Neural progenitor cell (in vitro differentiated cells): ENCODE measurements at regions not wholly inside any gene's neighbourhood (a gene's known extent, or its start where the extent isn't known, plus 50 kb on each side); places are given as distances from the start of the nearest gene placed in this dataset.

ENCODE experiments used
- DNase-seq: peaks from one replicate; pipeline ENCODE4 v3.0.0-alpha.2; 2016; ENCODE audit warnings: low spot score
- H2AFZ ChIP-seq: fragments of 200-600 bp; sonication (generic); replicated peaks from 2 replicates; pipeline ENCODE4 v1.6.1; 2016; ENCODE audit warnings: antibody characterized with exemption
- H3F3A ChIP-seq: fragments of 200-600 bp; sonication (generic); 2 replicates; pipeline ENCODE4 v1.6.1; 2016; ENCODE audit warnings: antibody characterized with exemption, low read depth
- H3K27ac ChIP-seq: fragments of 200-600 bp; sonication (generic); 2 replicates; pipeline ENCODE4 v1.5.1; 2016; ENCODE audit warnings: mild to moderate bottlenecking
- H3K27me3 ChIP-seq: fragments of 200-600 bp; sonication (generic); 2 replicates; pipeline ENCODE4 v1.6.1; 2016; ENCODE audit warnings: mild to moderate bottlenecking, moderate library complexity
- H3K36me3 ChIP-seq: fragments of 200-600 bp; sonication (generic); 2 replicates; pipeline ENCODE4 v1.5.1; 2016
- H3K4me1 ChIP-seq: fragments of 200-600 bp; sonication (generic); 2 replicates; pipeline ENCODE4 v1.6.1; 2016; ENCODE audit warnings: mixed run types
- H3K4me2 ChIP-seq: fragments of 200-600 bp; sonication (generic); 2 replicates; pipeline ENCODE4 v1.6.1; 2016
- H3K4me3 ChIP-seq: fragments of 200-600 bp; sonication (generic); 2 replicates; pipeline ENCODE4 v1.5.1; 2016
- H3K79me2 ChIP-seq: fragments of 200-600 bp; sonication (generic); 2 replicates; pipeline ENCODE4 v1.6.1; 2016; ENCODE audit warnings: low read depth
- H3K9ac ChIP-seq: fragments of 200-600 bp; sonication (generic); 2 replicates; pipeline ENCODE4 v1.6.1; 2016
- H3K9me3 ChIP-seq: fragments of 200-600 bp; sonication (generic); 2 replicates; pipeline ENCODE4 v1.5.1; 2016; ENCODE audit warnings: low read depth
- H4K20me1 ChIP-seq: fragments of 200-600 bp; sonication (generic); 2 replicates; pipeline ENCODE4 v1.6.1; 2016; ENCODE audit warnings: low read depth
- H3K27ac Mint-ChIP-seq: 3 replicates; pipeline ENCODE4 v1.8.0; 2021; ENCODE audit warnings: mixed read lengths
- H3K27me3 Mint-ChIP-seq: 2 replicates; pipeline ENCODE4 v1.8.0; 2022; ENCODE audit warnings: low read depth, mild to moderate bottlenecking, inconsistent platforms, moderate library complexity, mixed read lengths; ENCODE audit not compliant: insufficient read depth
- H3K36me3 Mint-ChIP-seq: 3 replicates; pipeline ENCODE4 v1.8.0; 2021; ENCODE audit warnings: mixed read lengths
- H3K4me1 Mint-ChIP-seq: 3 replicates; pipeline ENCODE4 v1.8.0; 2021; ENCODE audit warnings: mixed read lengths
- H3K4me3 Mint-ChIP-seq: 3 replicates; pipeline ENCODE4 v1.8.0; 2021; ENCODE audit warnings: mild to moderate bottlenecking, moderate library complexity, mixed read lengths
- H3K9me3 Mint-ChIP-seq: 3 replicates; pipeline ENCODE4 v1.8.0; 2020; ENCODE audit warnings: mixed read lengths
- CTCF ChIP-seq: fragments of 200-600 bp; sonication (generic); IDR thresholded peaks from 2 replicates; pipeline ENCODE4 v1.5.1; 2017; ENCODE audit warnings: antibody characterized with exemption, mild to moderate bottlenecking
- EZH2 ChIP-seq: fragments of 200-600 bp; sonication (generic); IDR thresholded peaks from 2 replicates; pipeline ENCODE4 v1.6.1; 2017; ENCODE audit warnings: antibody characterized with exemption, mild to moderate bottlenecking, moderate library complexity
- EZH2phosphoT487 ChIP-seq: fragments of 200-600 bp; sonication (generic); IDR thresholded peaks from 2 replicates; pipeline ENCODE4 v1.6.1; 2017; ENCODE audit warnings: antibody characterized with exemption

- no peak for TF ChIP-seq EZH2
- peaks cover 8% of the 10 kb centered on the region for H3K4me1 ChIP-seq
- Mint-ChIP-seq H3K36me3 (no peaks in the 10 kb centered on the region), H3K27me3 (no peaks in the 10 kb centered on the region), H3K9me3 (no peaks in the 10 kb centered on the region), H3K4me3 (no peak overlapping the region), H3K4me1 (peaks cover 18% of the 10 kb centered on the region), H3K27ac (no peak overlapping the region)
- H4K20me1 ChIP-seq = no peaks in the 10 kb centered on the region
- no peak overlapping the region for H2AFZ ChIP-seq
- H3K4me2 ChIP-seq = no peak overlapping the region
- no peak for DNase-seq
- no peak overlapping the region for H3K27ac ChIP-seq
- no peaks in the 10 kb centered on the region for H3F3A ChIP-seq
- no peak overlapping the region for H3K9ac ChIP-seq
- H3K79me2 ChIP-seq = no peaks in the 10 kb centered on the region
- no peaks in the 10 kb centered on the region for H3K9me3 ChIP-seq
- H3K36me3 ChIP-seq = no peaks in the 10 kb centered on the region
- no peaks in the 10 kb centered on the region for H3K27me3 ChIP-seq
- no peak overlapping the region for H3K4me3 ChIP-seq
Measured at GRCh38 chr4:13260513-13260912, 223.6 kb downstream of the RAB28 start.

GRCh38 chr4:13250263-13250662 is 233.9 kb downstream of the RAB28 start:
- Histone ChIP-seq H2AFZ (no peak overlapping the region), H3K9me3 (no peaks in the 10 kb centered on the region), H3K79me2 (no peaks in the 10 kb centered on the region), H3K36me3 (no peaks in the 10 kb centered on the region), H4K20me1 (no peaks in the 10 kb centered on the region), H3K4me1 (no peaks in the 10 kb centered on the region), H3K27me3 (no peaks in the 10 kb centered on the region), H3K4me3 (no peak overlapping the region), H3F3A (no peaks in the 10 kb centered on the region), H3K4me2 (no peak overlapping the region), H3K27ac (no peak overlapping the region), H3K9ac (no peak overlapping the region)
- Mint-ChIP-seq H3K36me3 (peaks cover 8% of the 10 kb centered on the region), H3K9me3 (peaks cover 22% of the 10 kb centered on the region), H3K27ac (no peak overlapping the region), H3K4me3 (no peak overlapping the region), H3K27me3 (no peaks in the 10 kb centered on the region), H3K4me1 (peaks cover 6% of the 10 kb centered on the region)
- DNase-seq = no peak
- TF ChIP-seq EZH2 (no peak), CTCF (no peak), EZH2phosphoT487 (no peak)

GRCh38 chr4:13248621-13249298 is 235.4 kb downstream of the RAB28 start:
- H3K9ac ChIP-seq = no peak overlapping the region
- no peaks in the 10 kb centered on the region for H3K36me3 ChIP-seq
- peaks cover 8% of the 10 kb centered on the region for H3K36me3 Mint-ChIP-seq
- H3K9me3 Mint-ChIP-seq = peaks cover 23% of the 10 kb centered on the region
- H3K27ac Mint-ChIP-seq = no peak overlapping the region
- peak; percentile 32 for DNase-seq
- H3K4me3 ChIP-seq = no peak overlapping the region
- no peak overlapping the region for H3K4me2 ChIP-seq
- TF ChIP-seq CTCF (peak; percentile 65), EZH2phosphoT487 (no peak), EZH2 (no peak)
- H3K79me2 ChIP-seq = no peaks in the 10 kb centered on the region
- H3K4me1 ChIP-seq = peaks cover 8% of the 10 kb centered on the region
- no peaks in the 10 kb centered on the region for H3K27me3 ChIP-seq
- H2AFZ ChIP-seq = no peak overlapping the region
- no peaks in the 10 kb centered on the region for H3K9me3 ChIP-seq
- no peaks in the 10 kb centered on the region for H3F3A ChIP-seq
- H3K4me3 Mint-ChIP-seq = no peak overlapping the region
- no peaks in the 10 kb centered on the region for H4K20me1 ChIP-seq
- H3K27ac ChIP-seq = no peak overlapping the region
- H3K4me1 Mint-ChIP-seq = peaks cover 17% of the 10 kb centered on the region
- H3K27me3 Mint-ChIP-seq = no peaks in the 10 kb centered on the region

- Histone ChIP-seq H3K9me3 (no peaks in the 10 kb centered on the region), H3K4me2 (no peak overlapping the region), H3K9ac (no peak overlapping the region), H3K36me3 (no peaks in the 10 kb centered on the region), H3K27ac (no peak overlapping the region), H4K20me1 (no peaks in the 10 kb centered on the region), H3K4me1 (peaks cover 8% of the 10 kb centered on the region), H3F3A (no peaks in the 10 kb centered on the region), H3K27me3 (no peaks in the 10 kb centered on the region), H3K79me2 (no peaks in the 10 kb centered on the region), H3K4me3 (no peak overlapping the region), H2AFZ (no peak overlapping the region)
- Mint-ChIP-seq H3K4me3 (no peak overlapping the region), H3K36me3 (peaks cover 10% of the 10 kb centered on the region), H3K4me1 (peaks cover 22% of the 10 kb centered on the region), H3K9me3 (peaks cover 23% of the 10 kb centered on the region), H3K27me3 (peaks cover 4% of the 10 kb centered on the region), H3K27ac (no peak overlapping the region)
- DNase-seq = no peak
- TF ChIP-seq CTCF (no peak), EZH2 (no peak), EZH2phosphoT487 (no peak)
Measured at GRCh38 chr4:13246107-13246506, 238.0 kb downstream of the RAB28 start.
